A549 (cell line): ENCODE measurements at regions not wholly inside any gene's neighbourhood (a gene's known extent, or its start where the extent isn't known, plus 50 kb on each side); places are given as distances from the start of the nearest gene placed in this dataset.

Source experiments
- ATAC-seq, 2 experiments: fragments of 200-7000 bp in 1 of 2; fragments of >200 bp in 1 of 2; cut with Nextera tagmentation in 1 of 2; cut with Tn5 transposase in 1 of 2; 3 replicates each; pipeline versions ENCODE4 v1.8.0 to v1.9.1; 2018 to 2020; ENCODE audit warnings: mild to moderate bottlenecking in 1 of 2, moderate library complexity in 1 of 2
- CTCF ChIA-PET: fragments of 300-600 bp; sonication (Branson Sonifier 250); formaldehyde crosslinking; extraction: SDS; loops from one replicate; lab custom pipeline; 2021; ENCODE audit warnings: antibody characterized with exemption, inconsistent platforms; lab: Yijun Ruan, JAX
- POLR2A ChIA-PET: fragments of 350-600 bp; formaldehyde crosslinking; extraction: SDS; loops from one replicate; lab custom pipeline; 2021; ENCODE audit warnings: antibody characterized with exemption, inconsistent platforms; lab: Yijun Ruan, JAX
- DNase-seq, 2 experiments: peaks; one replicate each; pipeline versions ENCODE4 v3.0.0 to v3.0.0-alpha.2; 2011 to 2016; ENCODE audit warnings: low read depth in 1 of 2, low spot score in 1 of 2
- FAIRE-seq: peaks from 2 replicates; lab custom pipeline; 2011; peaks lifted over from hg19 to GRCh38; lab: Jason Lieb, UNC
- H3K27ac ChIP-seq, 2 experiments: fragments of >200 bp; sonication (Bioruptor Twin); formaldehyde crosslinking; 3 replicates each; pipeline ENCODE4 v1.5.1; 2016 to 2017
- H3K4me1 ChIP-seq: fragments of >200 bp; sonication (Bioruptor Twin); formaldehyde crosslinking; 3 replicates; pipeline ENCODE4 v1.6.1; 2016
- H3K4me2 ChIP-seq: fragments of >200 bp; sonication (Bioruptor Twin); formaldehyde crosslinking; 3 replicates; pipeline ENCODE4 v1.6.1; 2016
- H3K4me3 ChIP-seq: fragments of >200 bp; sonication (Bioruptor Twin); formaldehyde crosslinking; 3 replicates; pipeline ENCODE4 v1.5.1; 2016
- H3K9me3 ChIP-seq: fragments of >200 bp; sonication (Bioruptor Twin); formaldehyde crosslinking; 3 replicates; pipeline ENCODE4 v1.6.1; 2016
- BCL3 ChIP-seq: fragments of >200 bp; sonication (Bioruptor Twin); formaldehyde crosslinking; IDR thresholded peaks from 3 replicates; pipeline ENCODE4 v1.6.1; 2016
- CBX8 ChIP-seq: fragments of 200-600 bp; sonication (generic); IDR thresholded peaks from 2 replicates; pipeline ENCODE4 v1.6.1; 2016
- CTCF ChIP-seq: fragments of >200 bp; sonication (Bioruptor Twin); formaldehyde crosslinking; IDR thresholded peaks from 3 replicates; pipeline ENCODE4 v1.5.1; 2016
- EHF ChIP-seq: fragments of 250-450 bp; sonication (Bioruptor Pico); IDR thresholded peaks from 2 replicates; pipeline ENCODE4 v1.5.0; 2020; ENCODE audit warnings: mild to moderate bottlenecking
- EP300 ChIP-seq, 2 experiments: fragments of >200 bp; sonication (Bioruptor Twin); formaldehyde crosslinking; IDR thresholded peaks; 2 replicates in 1 of 2; 3 replicates in 1 of 2; pipeline ENCODE4 v1.6.1; 2016 to 2017
- GATA3 ChIP-seq: IDR thresholded peaks from 2 replicates; pipeline ENCODE4 v1.6.1; 2012; ENCODE audit warnings: borderline replicate concordance
- HDAC2 ChIP-seq: fragments of 200-600 bp; sonication (generic); IDR thresholded peaks from 2 replicates; pipeline ENCODE4 v1.6.1; 2016
- HMGXB4 ChIP-seq: fragments of 250-450 bp; sonication (Bioruptor Pico); IDR thresholded peaks from 2 replicates; pipeline ENCODE4 v1.5.0; 2021; ENCODE audit warnings: mild to moderate bottlenecking, moderate library complexity, borderline replicate concordance
- HOXA7 ChIP-seq: fragments of 250-450 bp; sonication (Bioruptor Pico); IDR thresholded peaks from 2 replicates; pipeline ENCODE4 v1.5.0; 2020; ENCODE audit warnings: mild to moderate bottlenecking, moderate library complexity
- MAFK ChIP-seq: fragments of 450-650 bp; IDR thresholded peaks from 2 replicates; pipeline ENCODE4 v1.6.1; 2014; ENCODE audit not compliant: partially characterized antibody
- MAZ ChIP-seq: fragments of 150-350 bp; IDR thresholded peaks from 2 replicates; pipeline ENCODE4 v1.6.1; 2014; ENCODE audit warnings: antibody characterized with exemption, low read depth, low read length, borderline replicate concordance
- MYC ChIP-seq: IDR thresholded peaks from 2 replicates; pipeline ENCODE4 v1.6.1; 2012; ENCODE audit warnings: mild to moderate bottlenecking, inconsistent platforms, low read length, improper control_type of control experiment, borderline replicate concordance
- NPAS2 ChIP-seq: fragments of 250-450 bp; sonication (Bioruptor Pico); IDR thresholded peaks from 2 replicates; pipeline ENCODE4 v1.8.0; 2022; ENCODE audit warnings: mild to moderate bottlenecking, moderate library complexity, borderline replicate concordance
- REST ChIP-seq: fragments of 200-600 bp; sonication (generic); IDR thresholded peaks from 2 replicates; pipeline ENCODE4 v1.6.1; 2016; ENCODE audit warnings: antibody characterized with exemption, mild to moderate bottlenecking, moderate library complexity
- SMC3 ChIP-seq: fragments of >200 bp; sonication (Bioruptor Twin); formaldehyde crosslinking; IDR thresholded peaks from 3 replicates; pipeline ENCODE4 v1.6.1; 2018; ENCODE audit warnings: inconsistent platforms
- SREBF2 ChIP-seq: fragments of 450-650 bp; IDR thresholded peaks from 2 replicates; pipeline ENCODE4 v1.6.1; 2014; ENCODE audit warnings: mild to moderate bottlenecking, moderate library complexity
- TP53 ChIP-seq: fragments of 250-450 bp; sonication (Bioruptor Pico); IDR thresholded peaks from 2 replicates; pipeline ENCODE4 v1.5.0; 2021; ENCODE audit warnings: mild to moderate bottlenecking, moderate library complexity
- ZC3H11A ChIP-seq: fragments of 450-650 bp; IDR thresholded peaks from 2 replicates; pipeline ENCODE4 v1.6.1; 2014; ENCODE audit warnings: antibody characterized with exemption, mild to moderate bottlenecking
- ZFP36 ChIP-seq: fragments of 450-650 bp; IDR thresholded peaks from 2 replicates; pipeline ENCODE4 v1.6.1; 2014; ENCODE audit warnings: borderline replicate concordance; ENCODE audit not compliant: partially characterized antibody
- ZSCAN20 ChIP-seq: fragments of 250-450 bp; sonication (Bioruptor Pico); IDR thresholded peaks from 2 replicates; pipeline ENCODE4 v1.8.0; 2022; ENCODE audit warnings: mild to moderate bottlenecking, moderate library complexity
- WGBS: methylation state at CpG from one replicate; pipeline ENCODE4 v1.1.6; 2017; ENCODE audit errors: missing lambda C conversion rate; 5-methylcytosine and 5-hydroxymethylcytosine counted together

- TF ChIP-seq REST, result no peak
- TF ChIP-seq, all 56 proteins: peak for 0
Measured at GRCh38 chr5:36815871-36816270, 60.7 kb upstream of the NIPBL start (continued).

- H3K4me2 ChIP-seq, result no peak overlapping the region
- FAIRE-seq (no peak), ATAC-seq (0 out of 6 replicates have a peak, but pooled peaks of 1 of the 2 experiments have one; percentile 34), DNase-seq (peak in 1 of 2 experiments; percentile 40)
- POLR2A ChIA-PET, result no interaction called here
- H3K27ac ChIP-seq, result no peak overlapping the region
- 34% methylated on average over 6 of the region's 6 CpGs for WGBS
- no peaks in the 10 kb centered on the region for H3K4me1 ChIP-seq
- CTCF ChIA-PET, result interaction anchor here (0.7 kb wide), 1 partner anchor 68 kb away, joined by 3 read pairs; no protein-coding TSS in a partner anchor
- no peaks in the 10 kb centered on the region for H3K9me3 ChIP-seq
- no peak for TF ChIP-seq SREBF2
- TF ChIP-seq CBX8, result no peak
- TF ChIP-seq ZSCAN20 (CRISPR knock-in tag), result no peak
- TF ChIP-seq HOXA7, result no peak
- no peak for TF ChIP-seq MAFK
- TF ChIP-seq SMC3, result no peak
- TF ChIP-seq MAZ, result no peak
- no peak for TF ChIP-seq BCL3
- TF ChIP-seq HMGXB4 (CRISPR knock-in tag), result no peak
- TF ChIP-seq HDAC2, result no peak
- no peak for TF ChIP-seq REST
- no peak for TF ChIP-seq NPAS2 (CRISPR knock-in tag)
- no peak for TF ChIP-seq GATA3
- TF ChIP-seq EHF (CRISPR knock-in tag), result no peak
- TF ChIP-seq MYC, result no peak
- TF ChIP-seq EP300 (IDR thresholded peaks at IDR 0.05), result no peak
- no peak for TF ChIP-seq ZFP36
- TF ChIP-seq TP53, result no peak
- no peak for TF ChIP-seq CTCF
- no peak for TF ChIP-seq ZC3H11A
- TF ChIP-seq, all 56 proteins: peak for 0
- no peak overlapping the region for H3K4me3 ChIP-seq
Measured at GRCh38 chr5:36820900-36821299, 55.7 kb upstream of the NIPBL start.
